HCT116 (cell line): ENCODE measurements at regions not wholly inside any gene's neighbourhood (a gene's known extent, or its start where the extent isn't known, plus 50 kb on each side); places are given as distances from the start of the nearest gene placed in this dataset.

Experiments
- ATAC-seq: fragments of 200-7000 bp; cut with Tn5 transposase; 2 replicates; pipeline ENCODE4 v1.9.1; 2020; ENCODE audit warnings: mild to moderate bottlenecking, moderate library complexity
- BruUV-seq: library from RNA; stranded (reverse); fragments of 400-500 nt; replicated peaks from 2 replicates; lab custom pipeline; 2021; lab: Mats Ljungman, UMichigan
- CTCF ChIA-PET: fragments of 300-600 bp; sonication (Branson Sonifier 250); formaldehyde crosslinking; loops from one replicate; lab custom pipeline; 2021; ENCODE audit warnings: antibody characterized with exemption; lab: Charles Lee
- POLR2A ChIA-PET: fragments of 300-600, 350-600 bp; sonication (Branson Sonifier 250); formaldehyde crosslinking; loops from one replicate; lab custom pipeline; 2021; ENCODE audit warnings: antibody characterized with exemption; lab: Charles Lee
- RAD21 ChIA-PET, 2 experiments: fragments of 300-600 bp; sonication (Branson Sonifier 250); formaldehyde crosslinking; loops; one replicate each; lab custom pipeline; 2023; ENCODE audit warnings: low total read pairs in 2 of 2; ENCODE audit not compliant: uncharacterized antibody in 2 of 2, unreplicated experiment in 2 of 2, low non-redundant PET in 1 of 2; lab: Charles Lee
- DNase-seq: peaks from one replicate; pipeline ENCODE4 v3.0.0-alpha.2; 2010; ENCODE audit warnings: low read depth, low spot score
- H2AFZ ChIP-seq: fragments of 200-600 bp; shearing (Covaris generic), sonication (generic); 2 replicates; pipeline ENCODE4 v1.6.1; 2017; ENCODE audit warnings: low read depth, mixed run types, mixed read lengths, antibody characterized with exemption, low read length; ENCODE audit not compliant: poor library complexity, severe bottlenecking
- H3K27ac ChIP-seq: 2 replicates; pipeline ENCODE4 v1.5.1; 2012; ENCODE audit warnings: low read depth, low read length
- H3K27me3 ChIP-seq: fragments of 200-600 bp; sonication (generic); 2 replicates; pipeline ENCODE4 v1.6.1; 2016; ENCODE audit warnings: mixed run types, low read length, mixed read lengths; ENCODE audit not compliant: insufficient read depth
- H3K36me3 ChIP-seq, 2 experiments: fragments of 200-500 bp in 1 of 2; fragments of 200-600 bp in 1 of 2; sonication (Bioruptor generic) in 1 of 2; sonication (generic) in 1 of 2; 2 replicates each; pipeline versions ENCODE4 v1.5.1 to v1.6.1; 2014 to 2016; ENCODE audit warnings: low read length in 2 of 2, inconsistent platforms in 1 of 2, mixed read lengths in 1 of 2, mixed run types in 1 of 2; ENCODE audit not compliant: insufficient read depth in 2 of 2, control insufficient read depth in 1 of 2
- H3K4me1 ChIP-seq, 2 experiments: fragments of 200-600 bp in 1 of 2; sonication (generic) in 1 of 2; 2 replicates each; pipeline versions ENCODE4 v1.5.1 to v1.6.1; 2012 to 2017; ENCODE audit warnings: low read length in 2 of 2, inconsistent platforms in 1 of 2, mild to moderate bottlenecking in 1 of 2, mixed read lengths in 1 of 2, mixed run types in 1 of 2, moderate library complexity in 1 of 2; ENCODE audit not compliant: insufficient read depth in 2 of 2, control insufficient read depth in 1 of 2
- H3K4me2 ChIP-seq: fragments of 200-600 bp; sonication (generic); 2 replicates; pipeline ENCODE4 v1.6.1; 2017; ENCODE audit warnings: mixed run types, low read length, mixed read lengths
- H3K4me3 ChIP-seq, 2 experiments: fragments of 200-600 bp in 1 of 2; sonication (generic) in 1 of 2; replicated peaks in 1 of 2; 2 replicates each; pipeline ENCODE4 v1.5.1; 2011 to 2016; ENCODE audit warnings: low read length in 2 of 2, control low read depth in 1 of 2, low read depth in 1 of 2, mild to moderate bottlenecking in 1 of 2, mixed read lengths in 1 of 2, mixed run types in 1 of 2
- H3K79me2 ChIP-seq: fragments of 200-600 bp; sonication (generic); 2 replicates; pipeline ENCODE4 v1.6.1; 2017; ENCODE audit warnings: mild to moderate bottlenecking, mixed run types, low read length, moderate library complexity, mixed read lengths; ENCODE audit not compliant: insufficient read depth
- H3K9ac ChIP-seq: fragments of 200-600 bp; sonication (generic); 2 replicates; pipeline ENCODE4 v1.6.1; 2016; ENCODE audit warnings: low read length, mixed read lengths
- H3K9me2 ChIP-seq: fragments of 200-600 bp; sonication (generic), shearing (Covaris generic); 2 replicates; pipeline ENCODE4 v1.6.1; 2017; ENCODE audit warnings: mixed run types, mild to moderate bottlenecking, moderate library complexity; ENCODE audit not compliant: insufficient read depth
- H3K9me3 ChIP-seq, 2 experiments: fragments of 200-500 bp in 1 of 2; fragments of 200-600 bp in 1 of 2; sonication (Bioruptor generic) in 1 of 2; sonication (generic) in 1 of 2; 2 replicates each; pipeline ENCODE4 v1.6.1; 2014 to 2017; ENCODE audit warnings: low read length in 2 of 2, mixed read lengths in 2 of 2, inconsistent platforms in 1 of 2, low read depth in 1 of 2, mild to moderate bottlenecking in 1 of 2, mixed run types in 1 of 2, moderate library complexity in 1 of 2; ENCODE audit not compliant: control insufficient read depth in 1 of 2, insufficient read depth in 1 of 2
- H4K20me1 ChIP-seq: fragments of 200-600 bp; sonication (generic), shearing (Covaris generic); 2 replicates; pipeline ENCODE4 v1.6.1; 2017; ENCODE audit warnings: mixed run types, mild to moderate bottlenecking, moderate library complexity; ENCODE audit not compliant: insufficient read depth
- CBX3 ChIP-seq: IDR thresholded peaks from 2 replicates; pipeline ENCODE4 v1.6.1; 2012; ENCODE audit warnings: low read depth
- POLR2A ChIP-seq: IDR thresholded peaks from 2 replicates; pipeline ENCODE4 v1.7.0; 2011; ENCODE audit warnings: borderline replicate concordance; ENCODE audit not compliant: insufficient read depth, insufficient read length; ENCODE audit errors: extremely low read depth
- SRF ChIP-seq: IDR thresholded peaks from 2 replicates; pipeline ENCODE4 v1.6.1; 2012; ENCODE audit warnings: low read depth
- ZFX ChIP-seq: fragments of 450-650 bp; IDR thresholded peaks from 2 replicates; pipeline ENCODE4 v1.6.1; 2017
- ZNF274 ChIP-seq: fragments of 200-500 bp; sonication (Bioruptor generic); IDR thresholded peaks from 2 replicates; pipeline ENCODE4 v1.6.1; 2014; ENCODE audit warnings: mild to moderate bottlenecking, low read depth, low read length, inconsistent platforms
- intact Hi-C: fragments of 100-400 bp; cut with micrococcal nuclease; formaldehyde crosslinking; loops from 2 replicates; pipeline ENCODE4 v1.10.0; 2022
- TF ChIP-seq, protein P1 (sequence below): IDR thresholded peaks from 2 replicates; pipeline ENCODE4 v1.6.1; 2011; ENCODE audit warnings: mild to moderate bottlenecking, low read length, moderate library complexity; ENCODE audit not compliant: insufficient replicate concordance; ENCODE audit errors: extremely low read depth

DNA sequence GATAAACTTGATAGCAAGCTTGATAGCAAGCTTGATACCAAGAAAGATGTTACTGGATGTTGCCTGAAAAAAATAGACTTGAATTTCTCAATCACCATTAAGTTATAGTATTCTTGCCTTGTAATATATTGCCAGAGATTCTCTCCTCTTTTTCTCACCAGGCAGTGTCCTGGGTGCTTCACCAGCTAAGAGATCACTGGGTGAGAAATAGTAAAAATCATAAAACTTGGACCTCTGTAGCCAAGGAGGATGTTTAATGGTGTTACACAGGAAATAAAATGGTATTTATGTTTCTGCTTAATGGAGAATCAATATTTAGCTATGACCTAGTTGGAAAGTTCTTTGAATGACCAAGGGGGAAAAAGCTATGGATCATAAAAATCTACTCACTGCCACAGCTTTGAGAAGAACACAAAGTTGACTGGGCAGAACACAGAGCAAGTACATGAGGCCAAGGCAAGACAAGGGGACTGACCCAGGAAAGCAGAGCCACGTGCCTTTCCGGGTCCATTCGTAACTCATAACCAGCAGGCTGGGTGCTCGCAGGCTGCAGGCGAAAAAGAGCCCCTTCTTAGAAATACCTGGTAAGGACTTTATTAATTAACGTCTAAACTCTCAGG is 129.4 kb upstream of the HNMT start:
- intact Hi-C loops = loop anchor here (5.0 to 10.0 kb wide), 2 partner anchors 1250 to 1918 kb away; no protein-coding TSS in a partner anchor
- TF ChIP-seq ZFX = no peak
- TF ChIP-seq, all 23 proteins: peak for 0
- no peaks in the 10 kb centered on the region for H4K20me1 ChIP-seq
- CTCF ChIA-PET = interaction anchor here (1.0 kb wide), 1 partner anchor 31 kb away, joined by 3 read pairs; no protein-coding TSS in a partner anchor
- H3K36me3 ChIP-seq = no peaks in the 10 kb centered on the region
- H3K9me3 ChIP-seq = no peaks in the 10 kb centered on the region
- peaks cover 6% of the 10 kb centered on the region for H3K27me3 ChIP-seq
- RAD21 ChIA-PET = no interaction called here
- H3K4me1 ChIP-seq = no peaks in the 10 kb centered on the region
- DNase-seq (no peak), ATAC-seq (no peak)
- no peaks in the 10 kb centered on the region for H3K9me2 ChIP-seq
- no peak overlapping the region for H3K4me3 ChIP-seq
- no peak overlapping the region for H3K4me2 ChIP-seq
- BruUV-seq = no TSS peak
- no peak overlapping the region for H3K9ac ChIP-seq
- POLR2A ChIA-PET = no interaction called here
- H3K27ac ChIP-seq = no peak overlapping the region
- H3K79me2 ChIP-seq = no peaks in the 10 kb centered on the region
- no peak overlapping the region for H2AFZ ChIP-seq

GRCh38 chr2:137836671-137837070 is 127.6 kb upstream of the HNMT start:
- CTCF ChIA-PET = no interaction called here

More at GRCh38 chr2:137836671-137837070, 127.6 kb upstream of the HNMT start:
- Histone ChIP-seq H3K9ac (no peak overlapping the region), H3K4me2 (no peak overlapping the region), H3K4me1 (no peaks in the 10 kb centered on the region), H3K36me3 (no peaks in the 10 kb centered on the region), H3K9me3 (no peaks in the 10 kb centered on the region), H3K27ac (no peak overlapping the region), H2AFZ (no peak overlapping the region), H3K9me2 (no peaks in the 10 kb centered on the region), H3K4me3 (no peak overlapping the region), H3K79me2 (no peaks in the 10 kb centered on the region), H4K20me1 (no peaks in the 10 kb centered on the region), H3K27me3 (peaks cover 3% of the 10 kb centered on the region; the same call in 1 of the 2 replicates)
- ATAC-seq = no peak
- no peak for DNase-seq
- RAD21 ChIA-PET = no interaction called here
- BruUV-seq = no TSS peak
- intact Hi-C loops = loop anchor here (5.0 to 10.0 kb wide), 2 partner anchors 1252 to 1919 kb away; no protein-coding TSS in a partner anchor
- TF ChIP-seq, protein P1, sequence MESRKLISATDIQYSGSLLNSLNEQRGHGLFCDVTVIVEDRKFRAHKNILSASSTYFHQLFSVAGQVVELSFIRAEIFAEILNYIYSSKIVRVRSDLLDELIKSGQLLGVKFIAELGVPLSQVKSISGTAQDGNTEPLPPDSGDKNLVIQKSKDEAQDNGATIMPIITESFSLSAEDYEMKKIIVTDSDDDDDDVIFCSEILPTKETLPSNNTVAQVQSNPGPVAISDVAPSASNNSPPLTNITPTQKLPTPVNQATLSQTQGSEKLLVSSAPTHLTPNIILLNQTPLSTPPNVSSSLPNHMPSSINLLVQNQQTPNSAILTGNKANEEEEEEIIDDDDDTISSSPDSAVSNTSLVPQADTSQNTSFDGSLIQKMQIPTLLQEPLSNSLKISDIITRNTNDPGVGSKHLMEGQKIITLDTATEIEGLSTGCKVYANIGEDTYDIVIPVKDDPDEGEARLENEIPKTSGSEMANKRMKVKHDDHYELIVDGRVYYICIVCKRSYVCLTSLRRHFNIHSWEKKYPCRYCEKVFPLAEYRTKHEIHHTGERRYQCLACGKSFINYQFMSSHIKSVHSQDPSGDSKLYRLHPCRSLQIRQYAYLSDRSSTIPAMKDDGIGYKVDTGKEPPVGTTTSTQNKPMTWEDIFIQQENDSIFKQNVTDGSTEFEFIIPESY = no peak
- no peak for TF ChIP-seq POLR2A
- no peak for TF ChIP-seq ZNF274
- TF ChIP-seq CBX3 = no peak
- TF ChIP-seq SRF = no peak
- POLR2A ChIA-PET = no interaction called here
